Prostate gland (tissue), 2 donors: ENCODE measurements at regions not wholly inside any gene's neighbourhood (a gene's known extent, or its start where the extent isn't known, plus 50 kb on each side); places are given as distances from the start of the nearest gene placed in this dataset.

Experiments
- DNase-seq: peaks from one replicate; pipeline ENCODE4 v3.0.0-alpha.2; 2019; ENCODE audit warnings: low spot score
- H3K27ac ChIP-seq, 2 donors: fragments of 200-600 bp; sonication (generic); 2 replicates each; pipeline ENCODE4 v1.5.1; 2017 to 2019
- H3K27me3 ChIP-seq: fragments of 200-600 bp; sonication (generic); replicated peaks from 2 replicates; pipeline ENCODE4 v1.5.1; 2019; ENCODE audit not compliant: insufficient read depth
- H3K36me3 ChIP-seq, 2 donors: fragments of 200-600 bp; sonication (generic); 1 replicate in 1 of 2; 2 replicates in 1 of 2; pipeline versions ENCODE4 v1.5.1 to v1.8.1; 2017 to 2019
- H3K4me1 ChIP-seq: fragments of 200-600 bp; sonication (generic); replicated peaks from 2 replicates; pipeline ENCODE4 v1.5.1; 2019
- H3K4me3 ChIP-seq, 2 donors: fragments of 200-600 bp; sonication (generic); 2 replicates each; pipeline ENCODE4 v1.5.1; 2017 to 2019
- H3K9me3 ChIP-seq: fragments of 200-600 bp; sonication (generic); 2 replicates; pipeline ENCODE4 v1.5.1; 2017
- CTCF ChIP-seq, 4 experiments: fragments of 200-600 bp in 2 of 4; fragments of 450-650 bp in 2 of 4; sonication (generic) in 2 of 4; IDR thresholded peaks; 1 replicate in 3 of 4; 2 replicates in 1 of 4; pipeline ENCODE4 v1.5.1; 2016 to 2019; ENCODE audit warnings: antibody characterized with exemption in 4 of 4, mild to moderate bottlenecking in 2 of 4, moderate library complexity in 2 of 4
- POLR2A ChIP-seq: fragments of 450-650 bp; IDR thresholded peaks from one replicate; pipeline ENCODE4 v1.6.1; 2016; ENCODE audit warnings: antibody characterized with exemption, mild to moderate bottlenecking
- POLR2AphosphoS5 ChIP-seq: sonication (generic); formaldehyde crosslinking; IDR thresholded peaks from one replicate; pipeline ENCODE4 v1.6.1; 2017; ENCODE audit warnings: antibody characterized with exemption
- WGBS: methylation state at CpG from one replicate; pipeline ENCODE4 v1.1.5; 2018; 5-methylcytosine and 5-hydroxymethylcytosine counted together
- intact Hi-C: fragments of 100-400 bp; cut with DNase I; formaldehyde crosslinking; loops from one replicate; pipeline ENCODE4 v1.14.2; 2022

DNA sequence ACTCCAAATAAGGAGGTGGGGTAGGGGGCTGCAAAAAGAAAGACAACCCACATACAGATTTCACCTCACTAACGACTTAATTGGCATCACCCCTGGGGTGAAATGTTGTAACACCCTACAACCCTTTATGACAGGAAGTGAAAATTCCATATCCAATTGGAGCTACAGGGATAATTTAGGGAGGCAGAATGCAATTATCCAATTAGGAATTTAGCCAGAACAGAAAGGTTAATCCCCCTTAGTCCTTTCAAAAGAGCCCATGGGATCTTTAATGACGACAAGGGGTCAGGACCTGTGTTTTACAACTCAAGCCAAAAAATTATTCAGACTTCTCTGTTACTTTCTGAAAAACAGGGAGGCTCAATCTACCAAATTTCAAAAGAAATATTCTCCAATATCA is 1027.1 kb downstream of the TMEM182 start:
- Histone ChIP-seq H3K4me1 (no peaks in the 10 kb centered on the region), H3K27ac (no peak overlapping the region), H3K27me3 (no peaks in the 10 kb centered on the region), H3K36me3 (no peaks in the 10 kb centered on the region), H3K4me3 (no peak overlapping the region), H3K9me3 (no peaks in the 10 kb centered on the region)
- 11% methylated on average over 2 of the region's 2 CpGs for WGBS
- intact Hi-C loops = no loop called here
- DNase-seq = no peak
- TF ChIP-seq CTCF (IDR thresholded peaks at IDR 0.05) (no peak), POLR2AphosphoS5 (no peak), POLR2A (no peak)

- H3K9me3 ChIP-seq = no peaks in the 10 kb centered on the region
- H3K4me1 ChIP-seq = no peaks in the 10 kb centered on the region
- no peaks in the 10 kb centered on the region for H3K36me3 ChIP-seq
- no peak for DNase-seq
- 19% methylated on average over 3 of the region's 3 CpGs for WGBS
- no peaks in the 10 kb centered on the region for H3K27me3 ChIP-seq
- no peak overlapping the region for H3K4me3 ChIP-seq
- TF ChIP-seq POLR2A (no peak), CTCF (IDR thresholded peaks at IDR 0.05) (no peak), POLR2AphosphoS5 (no peak)
- H3K27ac ChIP-seq = no peak overlapping the region
- intact Hi-C loops = no loop called here
Observed at GRCh38 chr2:103789381-103790095, 1027.7 kb downstream of the TMEM182 start.

GRCh38 chr2:103792042-103792441 is 1030.2 kb downstream of the TMEM182 start:
- 49% methylated on average over 5 of the region's 5 CpGs for WGBS
- Histone ChIP-seq H3K9me3 (no peaks in the 10 kb centered on the region), H3K27me3 (no peaks in the 10 kb centered on the region), H3K4me1 (no peaks in the 10 kb centered on the region), H3K27ac (no peak overlapping the region), H3K4me3 (no peak overlapping the region), H3K36me3 (no peaks in the 10 kb centered on the region)
- TF ChIP-seq POLR2A (no peak), CTCF (IDR thresholded peaks at IDR 0.05) (no peak), POLR2AphosphoS5 (no peak)
- intact Hi-C loops = no loop called here
- no peak for DNase-seq

GRCh38 chr2:103798291-103798690 is 1036.5 kb downstream of the TMEM182 start:
- Histone ChIP-seq H3K36me3 (no peaks in the 10 kb centered on the region), H3K4me3 (no peak overlapping the region), H3K9me3 (no peaks in the 10 kb centered on the region), H3K27ac (no peak overlapping the region), H3K4me1 (no peaks in the 10 kb centered on the region), H3K27me3 (no peaks in the 10 kb centered on the region)
- no peak for DNase-seq
- intact Hi-C loops = no loop called here
- TF ChIP-seq CTCF (IDR thresholded peaks at IDR 0.05) (no peak), POLR2AphosphoS5 (no peak), POLR2A (no peak)
- WGBS = 93% methylated on average over 1 of the region's 1 CpG

DNA sequence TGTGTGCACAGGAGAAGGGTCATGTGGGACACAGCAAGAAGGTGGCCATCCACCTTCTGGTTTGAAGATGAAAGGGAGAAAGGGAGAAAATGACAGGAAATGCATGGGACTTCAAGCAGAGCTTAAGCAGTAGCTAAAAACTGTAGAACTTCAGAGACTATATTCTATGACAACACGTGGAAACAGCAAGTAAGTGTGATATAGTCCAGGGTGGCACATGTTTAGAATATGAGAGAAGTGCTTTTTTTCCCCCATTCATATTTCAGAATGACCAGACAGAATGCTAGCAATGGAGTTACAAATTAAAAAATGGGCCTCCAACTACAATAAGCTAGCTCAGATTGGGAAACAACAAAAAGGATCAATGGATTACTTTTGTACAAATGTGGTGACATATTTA is 1042.2 kb downstream of the TMEM182 start:
- TF ChIP-seq CTCF (IDR thresholded peaks at IDR 0.05) (no peak), POLR2A (no peak), POLR2AphosphoS5 (no peak)
- Histone ChIP-seq H3K4me1 (no peaks in the 10 kb centered on the region), H3K36me3 (no peaks in the 10 kb centered on the region), H3K27ac (no peak overlapping the region), H3K27me3 (no peaks in the 10 kb centered on the region), H3K9me3 (no peaks in the 10 kb centered on the region), H3K4me3 (no peak overlapping the region)
- 76% methylated on average over 1 of the region's 1 CpG for WGBS
- intact Hi-C loops = no loop called here
- no peak for DNase-seq
